GM12878 (cell line): ENCODE measurements at regions not wholly inside any gene's neighbourhood (a gene's known extent, or its start where the extent isn't known, plus 50 kb on each side); places are given as distances from the start of the nearest gene placed in this dataset.

Experiments
- ATAC-seq: fragments of 200-7000 bp; cut with Tn5 transposase; 3 replicates; pipeline ENCODE4 v1.9.1; 2020; ENCODE audit warnings: mild to moderate bottlenecking, moderate library complexity
- BruUV-seq: library from RNA; stranded (reverse); fragments of 400-500 nt; replicated peaks from 2 replicates; lab custom pipeline; 2021; lab: Mats Ljungman, UMichigan
- CTCF ChIA-PET: fragments of 300-600 bp; sonication (Branson Sonifier 250); formaldehyde crosslinking; extraction: SDS; loops from one replicate; lab custom pipeline; 2021; ENCODE audit warnings: inconsistent platforms; lab: Yijun Ruan, JAX
- POLR2A ChIA-PET: fragments of 350-600 bp; formaldehyde crosslinking; extraction: SDS; loops from one replicate; lab custom pipeline; 2021; ENCODE audit warnings: inconsistent platforms; lab: Charles Lee
- RAD21 ChIA-PET: fragments of 300-600 bp; sonication (Branson Sonifier 250); formaldehyde crosslinking; loops from one replicate; lab custom pipeline; 2023; ENCODE audit warnings: antibody characterized with exemption; ENCODE audit not compliant: unreplicated experiment; lab: Charles Lee
- SMC1A ChIA-PET: fragments of 300-600 bp; sonication (Branson Sonifier 250); formaldehyde crosslinking; loops from one replicate; lab custom pipeline; 2023; ENCODE audit not compliant: unreplicated experiment, uncharacterized antibody; lab: Charles Lee
- DNase-seq: peaks from one replicate; pipeline ENCODE4 v3.0.0-alpha.2; 2011; ENCODE audit warnings: low read depth, low spot score
- FAIRE-seq: peaks from 3 replicates; lab custom pipeline; 2011; peaks lifted over from hg19 to GRCh38; lab: Jason Lieb, UNC
- H2AFZ ChIP-seq: 2 replicates; pipeline ENCODE4 v1.6.0; 2011; ENCODE audit warnings: low read depth, low read length, control low read depth; ENCODE audit not compliant: control insufficient read depth
- H3K27ac ChIP-seq: 2 replicates; pipeline ENCODE4 v1.5.1; 2011; ENCODE audit warnings: control low read depth; ENCODE audit not compliant: control insufficient read depth, insufficient read depth
- H3K27me3 ChIP-seq, 2 experiments: replicated peaks in 1 of 2; 2 replicates each; pipeline versions ENCODE4 v1.6.0 to v1.6.1; 2011; ENCODE audit warnings: low read length in 1 of 2; ENCODE audit not compliant: control insufficient read depth in 2 of 2, insufficient read depth in 2 of 2
- H3K36me3 ChIP-seq, 2 experiments: 2 replicates each; pipeline ENCODE4 v1.5.1; 2011; ENCODE audit warnings: low read length in 1 of 2; ENCODE audit not compliant: control insufficient read depth in 2 of 2, insufficient read depth in 2 of 2
- H3K4me1 ChIP-seq: 2 replicates; pipeline ENCODE4 v1.6.1; 2011; ENCODE audit warnings: mild to moderate bottlenecking, low read length, moderate library complexity, mixed read lengths; ENCODE audit not compliant: control insufficient read depth, insufficient read depth
- H3K4me2 ChIP-seq: 2 replicates; pipeline ENCODE4 v1.6.0; 2011; ENCODE audit warnings: control low read depth; ENCODE audit not compliant: control insufficient read depth, insufficient read depth
- H3K4me3 ChIP-seq: fragments of 200-600 bp; sonication (generic); 2 replicates; pipeline ENCODE4 v1.5.1; 2016
- H3K79me2 ChIP-seq: 2 replicates; pipeline ENCODE4 v1.6.0; 2011; ENCODE audit warnings: low read length; ENCODE audit not compliant: control insufficient read depth, insufficient read depth
- H3K9ac ChIP-seq: 2 replicates; pipeline ENCODE4 v1.8.0; 2011; ENCODE audit warnings: low read length, control low read depth, mixed read lengths; ENCODE audit not compliant: control insufficient read depth, insufficient read depth
- H3K9me3 ChIP-seq: replicated peaks from 3 replicates; pipeline ENCODE4 v1.5.1; 2011; ENCODE audit warnings: mild to moderate bottlenecking, low read length; ENCODE audit not compliant: control insufficient read depth, insufficient read depth
- H4K20me1 ChIP-seq: 2 replicates; pipeline ENCODE4 v1.6.0; 2011; ENCODE audit not compliant: control insufficient read depth, insufficient read depth
- CHD1 ChIP-seq: IDR thresholded peaks from 2 replicates; pipeline ENCODE4 v1.6.1; 2012; ENCODE audit warnings: low read depth, low read length, improper control_type of control experiment
- CHD4 ChIP-seq: fragments of 200-600 bp; sonication (generic); IDR thresholded peaks from 2 replicates; pipeline ENCODE4 v1.6.1; 2016; ENCODE audit warnings: mild to moderate bottlenecking
- CREB1 ChIP-seq: IDR thresholded peaks from 2 replicates; pipeline ENCODE4 v1.6.1; 2012; ENCODE audit warnings: low read depth, mild to moderate bottlenecking, inconsistent platforms
- E2F4 ChIP-seq: IDR thresholded peaks from 2 replicates; pipeline ENCODE4 v1.6.1; 2012; ENCODE audit warnings: low read depth, low read length, improper control_type of control experiment
- EP300 ChIP-seq, 2 experiments: fragments of 150-350 bp in 1 of 2; IDR thresholded peaks; 2 replicates each; pipeline ENCODE4 v1.6.1; 2011 to 2012; ENCODE audit warnings: low read depth in 2 of 2, low read length in 2 of 2, borderline replicate concordance in 1 of 2, improper control_type of control experiment in 1 of 2, inconsistent platforms in 1 of 2; ENCODE audit not compliant: control insufficient read depth in 1 of 2
- MTA3 ChIP-seq: IDR thresholded peaks from 2 replicates; pipeline ENCODE4 v1.6.1; 2012; ENCODE audit warnings: low read length, inconsistent platforms, borderline replicate concordance
- PAX5 ChIP-seq: IDR thresholded peaks from 2 replicates; pipeline ENCODE4 v1.6.1; 2011; ENCODE audit warnings: low read depth, low read length, borderline replicate concordance
- SMARCA5 ChIP-seq: fragments of 450-650 bp; IDR thresholded peaks from 2 replicates; pipeline ENCODE4 v1.6.1; 2017; ENCODE audit warnings: mild to moderate bottlenecking
- SRF ChIP-seq, 2 experiments: IDR thresholded peaks; 2 replicates each; pipeline ENCODE4 v1.6.1; 2011; ENCODE audit warnings: low read depth in 2 of 2, low read length in 2 of 2, mild to moderate bottlenecking in 1 of 2, moderate library complexity in 1 of 2
- TAF1 ChIP-seq: IDR thresholded peaks from 2 replicates; pipeline ENCODE4 v1.6.1; 2011; ENCODE audit warnings: mild to moderate bottlenecking, low read depth, low read length, borderline replicate concordance
- WGBS: methylation state at CpG from one replicate; pipeline ENCODE4 v1.1.6; 2016; ENCODE audit warnings: low lambda C conversion rate; ENCODE audit not compliant: insufficient replicate concordance, insufficient coverage; ENCODE audit errors: missing lambda C conversion rate; 5-methylcytosine and 5-hydroxymethylcytosine counted together
- in situ Hi-C: fragments of 300-500 bp; cut with MboI; formaldehyde crosslinking; loops from 9 replicates; pipeline ENCODE4 v1.14.3; 2018; ENCODE audit warnings: mixed read lengths
- intact Hi-C: fragments of 100-400 bp; cut with micrococcal nuclease; formaldehyde crosslinking; loops from one replicate; pipeline ENCODE4 v1.14.2; 2022; ENCODE audit not compliant: unreplicated experiment
- TF ChIP-seq, protein P1 (sequence below): fragments of 450-650 bp; IDR thresholded peaks from 2 replicates; pipeline ENCODE4 v1.6.1; 2017; ENCODE audit warnings: mild to moderate bottlenecking, moderate library complexity
- TF ChIP-seq, protein P2 (sequence below): fragments of 450-650 bp; IDR thresholded peaks from 2 replicates; pipeline ENCODE4 v1.6.1; 2017; ENCODE audit warnings: mild to moderate bottlenecking
- TF ChIP-seq, protein P3 (sequence below): fragments of 450-650 bp; IDR thresholded peaks from 2 replicates; pipeline ENCODE4 v1.6.1; 2017; ENCODE audit warnings: low read depth, mild to moderate bottlenecking, moderate library complexity

DNA sequence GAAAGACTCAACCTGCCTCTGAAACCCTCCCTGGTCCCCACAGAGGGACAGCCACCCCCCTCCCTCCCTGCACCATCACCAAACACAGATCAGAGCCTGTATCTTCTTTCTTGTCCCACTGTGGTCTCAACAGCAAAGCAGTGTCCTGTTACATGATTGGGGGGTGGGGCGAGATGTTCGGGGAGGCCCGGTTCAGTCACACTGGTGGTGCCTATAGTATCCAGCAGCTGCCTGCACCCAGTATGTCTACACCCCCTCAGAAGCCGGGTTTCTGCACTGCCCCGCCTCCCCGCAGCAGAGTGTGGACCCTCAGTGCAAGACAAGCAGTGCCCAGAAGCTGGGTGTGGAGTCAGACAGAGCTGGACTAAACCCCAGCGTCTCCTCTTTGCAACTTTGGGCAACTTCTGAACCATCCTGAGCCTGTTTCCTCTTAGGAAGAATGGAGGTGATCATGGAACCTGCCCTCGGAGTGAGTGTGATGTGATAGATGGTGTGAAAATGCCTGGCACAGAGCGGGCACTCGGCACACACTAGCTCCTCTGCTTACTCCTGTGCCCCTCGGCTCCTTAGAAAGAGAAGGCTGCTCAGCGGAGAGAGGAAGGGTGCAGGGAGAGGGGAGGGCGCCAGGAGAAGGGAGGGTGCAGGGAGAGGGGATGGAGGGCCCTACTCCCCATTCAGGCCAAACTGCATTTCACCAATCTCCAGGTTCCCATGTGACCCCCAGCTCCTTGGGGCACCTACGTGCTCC is 84.0 kb upstream of the TNRC6C start:
- ChIA-PET RAD21 (interaction anchor here (1.3 kb wide), 1 partner anchor 12 kb away, joined by 3 read pairs; no protein-coding TSS in a partner anchor), CTCF (interaction anchor here (1.6 kb wide), 1 partner anchor 10 kb away, joined by 3 read pairs; no protein-coding TSS in a partner anchor), POLR2A (no interaction called here), SMC1A (no interaction called here)
- FAIRE-seq (no peak), DNase-seq (no peak), ATAC-seq (no peak)
- H3K27me3 ChIP-seq = peaks cover 0 to 4% of the 10 kb centered on the region in 2 experiments; a peak in 1 of 4 replicates
- in situ Hi-C loops (no loop called here), intact Hi-C loops (no loop called here)
- H3K27ac ChIP-seq = no peak overlapping the region
- no TSS peak for BruUV-seq
- H3K9ac ChIP-seq = no peak overlapping the region
- peaks cover 10% of the 10 kb centered on the region for H3K4me1 ChIP-seq
- H4K20me1 ChIP-seq = no peaks in the 10 kb centered on the region
- H2AFZ ChIP-seq = no peak overlapping the region
- WGBS = 57% methylated on average over 14 of the region's 14 CpGs
- H3K4me3 ChIP-seq = no peak overlapping the region
- H3K79me2 ChIP-seq = no peaks in the 10 kb centered on the region
- peaks cover 21% of the 10 kb centered on the region for H3K9me3 ChIP-seq
- H3K4me2 ChIP-seq = no peak overlapping the region
- H3K36me3 ChIP-seq = no peaks in the 10 kb centered on the region
- TF ChIP-seq PAX5 (no peak), SMARCA5 (no peak), CHD4 (no peak), TAF1 (no peak), SRF (IDR thresholded peaks at IDR 0.05; ENCODE audit: low read depth in 2 of 2, low read length in 2 of 2) (no peak), EP300 (IDR thresholded peaks at IDR 0.05; ENCODE audit: borderline replicate concordance in 1 of 2, control insufficient read depth in 1 of 2, low read depth in 2 of 2, low read length in 2 of 2) (no peak), CHD1 (no peak), MTA3 (no peak), E2F4 (no peak), CREB1 (no peak)
- TF ChIP-seq, protein P1, sequence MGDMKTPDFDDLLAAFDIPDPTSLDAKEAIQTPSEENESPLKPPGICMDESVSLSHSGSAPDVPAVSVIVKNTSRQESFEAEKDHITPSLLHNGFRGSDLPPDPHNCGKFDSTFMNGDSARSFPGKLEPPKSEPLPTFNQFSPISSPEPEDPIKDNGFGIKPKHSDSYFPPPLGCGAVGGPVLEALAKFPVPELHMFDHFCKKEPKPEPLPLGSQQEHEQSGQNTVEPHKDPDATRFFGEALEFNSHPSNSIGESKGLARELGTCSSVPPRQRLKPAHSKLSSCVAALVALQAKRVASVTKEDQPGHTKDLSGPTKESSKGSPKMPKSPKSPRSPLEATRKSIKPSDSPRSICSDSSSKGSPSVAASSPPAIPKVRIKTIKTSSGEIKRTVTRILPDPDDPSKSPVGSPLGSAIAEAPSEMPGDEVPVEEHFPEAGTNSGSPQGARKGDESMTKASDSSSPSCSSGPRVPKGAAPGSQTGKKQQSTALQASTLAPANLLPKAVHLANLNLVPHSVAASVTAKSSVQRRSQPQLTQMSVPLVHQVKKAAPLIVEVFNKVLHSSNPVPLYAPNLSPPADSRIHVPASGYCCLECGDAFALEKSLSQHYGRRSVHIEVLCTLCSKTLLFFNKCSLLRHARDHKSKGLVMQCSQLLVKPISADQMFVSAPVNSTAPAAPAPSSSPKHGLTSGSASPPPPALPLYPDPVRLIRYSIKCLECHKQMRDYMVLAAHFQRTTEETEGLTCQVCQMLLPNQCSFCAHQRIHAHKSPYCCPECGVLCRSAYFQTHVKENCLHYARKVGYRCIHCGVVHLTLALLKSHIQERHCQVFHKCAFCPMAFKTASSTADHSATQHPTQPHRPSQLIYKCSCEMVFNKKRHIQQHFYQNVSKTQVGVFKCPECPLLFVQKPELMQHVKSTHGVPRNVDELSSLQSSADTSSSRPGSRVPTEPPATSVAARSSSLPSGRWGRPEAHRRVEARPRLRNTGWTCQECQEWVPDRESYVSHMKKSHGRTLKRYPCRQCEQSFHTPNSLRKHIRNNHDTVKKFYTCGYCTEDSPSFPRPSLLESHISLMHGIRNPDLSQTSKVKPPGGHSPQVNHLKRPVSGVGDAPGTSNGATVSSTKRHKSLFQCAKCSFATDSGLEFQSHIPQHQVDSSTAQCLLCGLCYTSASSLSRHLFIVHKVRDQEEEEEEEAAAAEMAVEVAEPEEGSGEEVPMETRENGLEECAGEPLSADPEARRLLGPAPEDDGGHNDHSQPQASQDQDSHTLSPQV = no peak
- TF ChIP-seq, protein P2, sequence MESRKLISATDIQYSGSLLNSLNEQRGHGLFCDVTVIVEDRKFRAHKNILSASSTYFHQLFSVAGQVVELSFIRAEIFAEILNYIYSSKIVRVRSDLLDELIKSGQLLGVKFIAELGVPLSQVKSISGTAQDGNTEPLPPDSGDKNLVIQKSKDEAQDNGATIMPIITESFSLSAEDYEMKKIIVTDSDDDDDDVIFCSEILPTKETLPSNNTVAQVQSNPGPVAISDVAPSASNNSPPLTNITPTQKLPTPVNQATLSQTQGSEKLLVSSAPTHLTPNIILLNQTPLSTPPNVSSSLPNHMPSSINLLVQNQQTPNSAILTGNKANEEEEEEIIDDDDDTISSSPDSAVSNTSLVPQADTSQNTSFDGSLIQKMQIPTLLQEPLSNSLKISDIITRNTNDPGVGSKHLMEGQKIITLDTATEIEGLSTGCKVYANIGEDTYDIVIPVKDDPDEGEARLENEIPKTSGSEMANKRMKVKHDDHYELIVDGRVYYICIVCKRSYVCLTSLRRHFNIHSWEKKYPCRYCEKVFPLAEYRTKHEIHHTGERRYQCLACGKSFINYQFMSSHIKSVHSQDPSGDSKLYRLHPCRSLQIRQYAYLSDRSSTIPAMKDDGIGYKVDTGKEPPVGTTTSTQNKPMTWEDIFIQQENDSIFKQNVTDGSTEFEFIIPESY = no peak
- TF ChIP-seq, protein P3, sequence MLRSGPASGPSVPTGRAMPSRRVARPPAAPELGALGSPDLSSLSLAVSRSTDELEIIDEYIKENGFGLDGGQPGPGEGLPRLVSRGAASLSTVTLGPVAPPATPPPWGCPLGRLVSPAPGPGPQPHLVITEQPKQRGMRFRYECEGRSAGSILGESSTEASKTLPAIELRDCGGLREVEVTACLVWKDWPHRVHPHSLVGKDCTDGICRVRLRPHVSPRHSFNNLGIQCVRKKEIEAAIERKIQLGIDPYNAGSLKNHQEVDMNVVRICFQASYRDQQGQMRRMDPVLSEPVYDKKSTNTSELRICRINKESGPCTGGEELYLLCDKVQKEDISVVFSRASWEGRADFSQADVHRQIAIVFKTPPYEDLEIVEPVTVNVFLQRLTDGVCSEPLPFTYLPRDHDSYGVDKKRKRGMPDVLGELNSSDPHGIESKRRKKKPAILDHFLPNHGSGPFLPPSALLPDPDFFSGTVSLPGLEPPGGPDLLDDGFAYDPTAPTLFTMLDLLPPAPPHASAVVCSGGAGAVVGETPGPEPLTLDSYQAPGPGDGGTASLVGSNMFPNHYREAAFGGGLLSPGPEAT = no peak
